Neural progenitor cell (in vitro differentiated cells): ENCODE measurements at regions not wholly inside any gene's neighbourhood (a gene's known extent, or its start where the extent isn't known, plus 50 kb on each side); places are given as distances from the start of the nearest gene placed in this dataset.

Experiments
- DNase-seq: peaks from one replicate; pipeline ENCODE4 v3.0.0-alpha.2; 2016; ENCODE audit warnings: low spot score
- H2AFZ ChIP-seq: fragments of 200-600 bp; sonication (generic); replicated peaks from 2 replicates; pipeline ENCODE4 v1.6.1; 2016; ENCODE audit warnings: antibody characterized with exemption
- H3F3A ChIP-seq: fragments of 200-600 bp; sonication (generic); 2 replicates; pipeline ENCODE4 v1.6.1; 2016; ENCODE audit warnings: antibody characterized with exemption, low read depth
- H3K27ac ChIP-seq: fragments of 200-600 bp; sonication (generic); 2 replicates; pipeline ENCODE4 v1.5.1; 2016; ENCODE audit warnings: mild to moderate bottlenecking
- H3K27me3 ChIP-seq: fragments of 200-600 bp; sonication (generic); 2 replicates; pipeline ENCODE4 v1.6.1; 2016; ENCODE audit warnings: mild to moderate bottlenecking, moderate library complexity
- H3K36me3 ChIP-seq: fragments of 200-600 bp; sonication (generic); 2 replicates; pipeline ENCODE4 v1.5.1; 2016
- H3K4me1 ChIP-seq: fragments of 200-600 bp; sonication (generic); 2 replicates; pipeline ENCODE4 v1.6.1; 2016; ENCODE audit warnings: mixed run types
- H3K4me2 ChIP-seq: fragments of 200-600 bp; sonication (generic); 2 replicates; pipeline ENCODE4 v1.6.1; 2016
- H3K4me3 ChIP-seq: fragments of 200-600 bp; sonication (generic); 2 replicates; pipeline ENCODE4 v1.5.1; 2016
- H3K79me2 ChIP-seq: fragments of 200-600 bp; sonication (generic); 2 replicates; pipeline ENCODE4 v1.6.1; 2016; ENCODE audit warnings: low read depth
- H3K9ac ChIP-seq: fragments of 200-600 bp; sonication (generic); 2 replicates; pipeline ENCODE4 v1.6.1; 2016
- H3K9me3 ChIP-seq: fragments of 200-600 bp; sonication (generic); 2 replicates; pipeline ENCODE4 v1.5.1; 2016; ENCODE audit warnings: low read depth
- H4K20me1 ChIP-seq: fragments of 200-600 bp; sonication (generic); 2 replicates; pipeline ENCODE4 v1.6.1; 2016; ENCODE audit warnings: low read depth
- H3K27ac Mint-ChIP-seq: 3 replicates; pipeline ENCODE4 v1.8.0; 2021; ENCODE audit warnings: mixed read lengths
- H3K27me3 Mint-ChIP-seq: 2 replicates; pipeline ENCODE4 v1.8.0; 2022; ENCODE audit warnings: low read depth, mild to moderate bottlenecking, inconsistent platforms, moderate library complexity, mixed read lengths; ENCODE audit not compliant: insufficient read depth
- H3K36me3 Mint-ChIP-seq: 3 replicates; pipeline ENCODE4 v1.8.0; 2021; ENCODE audit warnings: mixed read lengths
- H3K4me1 Mint-ChIP-seq: 3 replicates; pipeline ENCODE4 v1.8.0; 2021; ENCODE audit warnings: mixed read lengths
- H3K4me3 Mint-ChIP-seq: 3 replicates; pipeline ENCODE4 v1.8.0; 2021; ENCODE audit warnings: mild to moderate bottlenecking, moderate library complexity, mixed read lengths
- H3K9me3 Mint-ChIP-seq: 3 replicates; pipeline ENCODE4 v1.8.0; 2020; ENCODE audit warnings: mixed read lengths
- EZH2 ChIP-seq: fragments of 200-600 bp; sonication (generic); IDR thresholded peaks from 2 replicates; pipeline ENCODE4 v1.6.1; 2017; ENCODE audit warnings: antibody characterized with exemption, mild to moderate bottlenecking, moderate library complexity
- EZH2phosphoT487 ChIP-seq: fragments of 200-600 bp; sonication (generic); IDR thresholded peaks from 2 replicates; pipeline ENCODE4 v1.6.1; 2017; ENCODE audit warnings: antibody characterized with exemption
- TF ChIP-seq, protein P1 (sequence below): fragments of 200-600 bp; sonication (generic); IDR thresholded peaks from 2 replicates; pipeline ENCODE4 v1.5.1; 2017; ENCODE audit warnings: antibody characterized with exemption, mild to moderate bottlenecking

GRCh38 chr4:16439768-16440167, 213.5 kb upstream of the TAPT1 start:
- no peak for DNase-seq
- Mint-ChIP-seq H3K4me3 (no peak overlapping the region), H3K9me3 (peaks cover 12% of the 10 kb centered on the region), H3K4me1 (no peaks in the 10 kb centered on the region), H3K27me3 (no peaks in the 10 kb centered on the region), H3K27ac (no peak overlapping the region), H3K36me3 (no peaks in the 10 kb centered on the region)
- Histone ChIP-seq H2AFZ (no peak overlapping the region), H3K4me2 (no peak overlapping the region), H3K79me2 (no peaks in the 10 kb centered on the region), H3K4me3 (no peak overlapping the region), H3F3A (no peaks in the 10 kb centered on the region), H3K36me3 (no peaks in the 10 kb centered on the region), H3K9me3 (no peaks in the 10 kb centered on the region), H3K9ac (no peak overlapping the region), H3K4me1 (no peaks in the 10 kb centered on the region), H3K27me3 (peaks cover 32% of the 10 kb centered on the region), H3K27ac (no peak overlapping the region), H4K20me1 (no peaks in the 10 kb centered on the region)
- TF ChIP-seq EZH2 (no peak), EZH2phosphoT487 (no peak)
- TF ChIP-seq, protein P1, sequence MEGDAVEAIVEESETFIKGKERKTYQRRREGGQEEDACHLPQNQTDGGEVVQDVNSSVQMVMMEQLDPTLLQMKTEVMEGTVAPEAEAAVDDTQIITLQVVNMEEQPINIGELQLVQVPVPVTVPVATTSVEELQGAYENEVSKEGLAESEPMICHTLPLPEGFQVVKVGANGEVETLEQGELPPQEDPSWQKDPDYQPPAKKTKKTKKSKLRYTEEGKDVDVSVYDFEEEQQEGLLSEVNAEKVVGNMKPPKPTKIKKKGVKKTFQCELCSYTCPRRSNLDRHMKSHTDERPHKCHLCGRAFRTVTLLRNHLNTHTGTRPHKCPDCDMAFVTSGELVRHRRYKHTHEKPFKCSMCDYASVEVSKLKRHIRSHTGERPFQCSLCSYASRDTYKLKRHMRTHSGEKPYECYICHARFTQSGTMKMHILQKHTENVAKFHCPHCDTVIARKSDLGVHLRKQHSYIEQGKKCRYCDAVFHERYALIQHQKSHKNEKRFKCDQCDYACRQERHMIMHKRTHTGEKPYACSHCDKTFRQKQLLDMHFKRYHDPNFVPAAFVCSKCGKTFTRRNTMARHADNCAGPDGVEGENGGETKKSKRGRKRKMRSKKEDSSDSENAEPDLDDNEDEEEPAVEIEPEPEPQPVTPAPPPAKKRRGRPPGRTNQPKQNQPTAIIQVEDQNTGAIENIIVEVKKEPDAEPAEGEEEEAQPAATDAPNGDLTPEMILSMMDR, result no peak

DNA sequence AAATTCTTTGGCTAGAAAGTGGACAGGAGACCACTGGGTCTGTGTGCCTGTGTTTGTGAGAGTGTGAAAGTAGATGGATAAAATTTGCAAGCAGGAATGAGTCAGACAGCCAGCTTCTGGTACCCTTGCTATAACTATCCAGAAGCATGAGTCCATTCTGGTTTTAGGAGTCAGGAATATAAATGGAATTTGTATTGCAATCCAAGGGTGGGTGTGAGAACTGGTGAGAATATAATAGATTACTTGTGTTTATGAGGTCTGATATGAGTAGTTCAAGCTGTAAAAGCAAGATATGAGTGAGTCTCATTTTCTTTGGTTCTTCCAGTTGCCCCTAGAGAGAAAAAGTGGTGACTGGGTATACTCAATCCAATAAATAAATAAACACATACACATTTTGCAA, 212.7 kb upstream of the TAPT1 start:
- H3K27me3 Mint-ChIP-seq, result no peaks in the 10 kb centered on the region
- DNase-seq, result no peak
- no peak overlapping the region for H3K9ac ChIP-seq

GRCh38 chr4:16437836-16438235, 211.6 kb upstream of the TAPT1 start:
- no peak overlapping the region for H3K27ac Mint-ChIP-seq
- H3K4me2 ChIP-seq, result no peak overlapping the region

More for the DNA sequence above, 212.7 kb upstream of the TAPT1 start:
- no peaks in the 10 kb centered on the region for H3K79me2 ChIP-seq
- H2AFZ ChIP-seq, result no peak overlapping the region
- Mint-ChIP-seq H3K36me3 (no peaks in the 10 kb centered on the region), H3K4me3 (no peak overlapping the region), H3K9me3 (peaks cover 12% of the 10 kb centered on the region), H3K27ac (no peak overlapping the region), H3K4me1 (no peaks in the 10 kb centered on the region)
- H3F3A ChIP-seq, result no peaks in the 10 kb centered on the region
- no peaks in the 10 kb centered on the region for H3K4me1 ChIP-seq
- H4K20me1 ChIP-seq, result no peaks in the 10 kb centered on the region
- TF ChIP-seq EZH2 (no peak), EZH2phosphoT487 (no peak)
- TF ChIP-seq, protein P1, result no peak
- H3K27me3 ChIP-seq, result peaks cover 24% of the 10 kb centered on the region
- no peak overlapping the region for H3K4me3 ChIP-seq
- no peaks in the 10 kb centered on the region for H3K9me3 ChIP-seq
- H3K27ac ChIP-seq, result no peak overlapping the region
- H3K36me3 ChIP-seq, result no peaks in the 10 kb centered on the region
- H3K4me2 ChIP-seq, result no peak overlapping the region

More at GRCh38 chr4:16437836-16438235, 211.6 kb upstream of the TAPT1 start:
- no peak overlapping the region for H3K4me3 Mint-ChIP-seq
- Histone ChIP-seq H2AFZ (no peak overlapping the region), H3K27me3 (peaks cover 19% of the 10 kb centered on the region), H4K20me1 (no peaks in the 10 kb centered on the region), H3K27ac (no peak overlapping the region), H3K4me1 (no peaks in the 10 kb centered on the region), H3K4me3 (no peak overlapping the region), H3K79me2 (no peaks in the 10 kb centered on the region), H3K9me3 (no peaks in the 10 kb centered on the region), H3K36me3 (no peaks in the 10 kb centered on the region), H3F3A (no peaks in the 10 kb centered on the region), H3K9ac (no peak overlapping the region)
- peaks cover 12% of the 10 kb centered on the region for H3K9me3 Mint-ChIP-seq
- no peak for DNase-seq
- H3K27me3 Mint-ChIP-seq, result no peaks in the 10 kb centered on the region
- no peaks in the 10 kb centered on the region for H3K36me3 Mint-ChIP-seq
- no peak for TF ChIP-seq EZH2
- TF ChIP-seq, protein P1, result no peak
- TF ChIP-seq EZH2phosphoT487, result no peak
- no peaks in the 10 kb centered on the region for H3K4me1 Mint-ChIP-seq
